ENCODE measurements at regions not wholly inside any gene's neighbourhood (a gene's known extent, or its start where the extent isn't known, plus 50 kb on each side); places are given as distances from the start of the nearest gene placed in this dataset.

DNA sequence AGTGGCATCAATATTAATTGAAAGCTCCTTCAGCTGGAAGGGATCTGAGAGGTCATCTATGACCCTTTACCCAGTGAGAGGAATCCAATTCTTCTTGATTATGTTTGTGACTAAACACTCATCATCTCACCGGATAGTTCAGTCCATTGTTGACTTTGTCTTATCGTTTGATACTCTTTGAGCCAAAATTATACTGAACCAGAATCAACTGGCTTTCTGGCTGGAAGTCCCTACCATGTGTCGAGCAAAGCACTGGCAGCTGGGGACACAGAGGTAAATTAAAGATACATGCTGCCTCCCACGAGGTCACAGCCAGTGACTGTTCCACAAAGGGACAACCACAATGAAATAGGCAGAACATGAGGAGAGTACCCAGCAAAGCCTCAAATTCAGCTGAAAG lies 91.4 kb upstream of the FHL2 start:
- peaks cover 5% of the 10 kb centered on the region for H3K9me3 Mint-ChIP-seq
- H3K27me3 Mint-ChIP-seq (ENCODE audit: low read depth) = peaks cover 9% of the 10 kb centered on the region
- H3K27ac Mint-ChIP-seq (ENCODE audit: unreplicated experiment) = no peak overlapping the region
- H3K4me1 Mint-ChIP-seq = no peaks in the 10 kb centered on the region
- DNase-seq (ENCODE audit: low read depth, low spot score) = no peak
- TF ChIP-seq, protein P1, sequence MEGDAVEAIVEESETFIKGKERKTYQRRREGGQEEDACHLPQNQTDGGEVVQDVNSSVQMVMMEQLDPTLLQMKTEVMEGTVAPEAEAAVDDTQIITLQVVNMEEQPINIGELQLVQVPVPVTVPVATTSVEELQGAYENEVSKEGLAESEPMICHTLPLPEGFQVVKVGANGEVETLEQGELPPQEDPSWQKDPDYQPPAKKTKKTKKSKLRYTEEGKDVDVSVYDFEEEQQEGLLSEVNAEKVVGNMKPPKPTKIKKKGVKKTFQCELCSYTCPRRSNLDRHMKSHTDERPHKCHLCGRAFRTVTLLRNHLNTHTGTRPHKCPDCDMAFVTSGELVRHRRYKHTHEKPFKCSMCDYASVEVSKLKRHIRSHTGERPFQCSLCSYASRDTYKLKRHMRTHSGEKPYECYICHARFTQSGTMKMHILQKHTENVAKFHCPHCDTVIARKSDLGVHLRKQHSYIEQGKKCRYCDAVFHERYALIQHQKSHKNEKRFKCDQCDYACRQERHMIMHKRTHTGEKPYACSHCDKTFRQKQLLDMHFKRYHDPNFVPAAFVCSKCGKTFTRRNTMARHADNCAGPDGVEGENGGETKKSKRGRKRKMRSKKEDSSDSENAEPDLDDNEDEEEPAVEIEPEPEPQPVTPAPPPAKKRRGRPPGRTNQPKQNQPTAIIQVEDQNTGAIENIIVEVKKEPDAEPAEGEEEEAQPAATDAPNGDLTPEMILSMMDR (conservative IDR thresholded peaks at IDR 0.05) = no peak
- no peak overlapping the region for H3K4me3 Mint-ChIP-seq
- H3K36me3 Mint-ChIP-seq (ENCODE audit: low read depth) = no peaks in the 10 kb centered on the region

DNA sequence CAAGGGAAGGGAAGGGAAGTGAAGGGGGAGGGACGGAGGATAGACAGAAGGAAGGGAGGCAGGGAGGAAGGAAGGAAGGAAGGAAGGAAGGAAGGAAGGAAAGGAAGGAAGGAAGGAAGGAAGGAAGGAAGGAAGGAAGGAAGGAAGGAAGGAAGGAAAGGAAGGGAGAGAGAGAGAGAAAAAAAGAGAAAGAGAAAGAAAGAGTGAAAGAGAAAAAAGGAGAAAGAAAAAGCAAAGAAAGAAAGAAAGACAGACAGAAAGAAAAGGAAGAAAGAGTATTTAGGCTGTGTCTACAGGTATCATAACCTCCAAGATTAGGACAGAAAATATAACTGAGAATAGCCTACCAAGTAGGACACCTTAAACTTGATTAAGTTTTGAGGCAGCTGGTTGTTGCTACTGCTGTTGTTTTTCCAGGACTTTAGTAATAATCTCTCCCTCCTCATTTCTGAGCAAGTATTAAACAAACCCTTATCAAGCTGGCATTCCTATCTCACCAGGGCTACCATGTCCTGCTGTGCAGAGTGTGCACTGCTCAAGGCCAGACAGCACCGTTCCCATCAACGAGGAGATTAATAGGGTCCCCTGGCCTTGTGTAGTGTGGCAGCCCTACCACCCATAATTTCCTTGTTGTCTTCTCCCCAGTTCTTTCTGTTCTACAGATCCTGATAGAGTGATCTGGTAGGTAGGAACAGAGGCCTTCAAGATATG lies 90.5 kb upstream of the FHL2 start:
- no peak for DNase-seq (ENCODE audit: low read depth, low spot score)
- Mint-ChIP-seq H3K27me3 (ENCODE audit: low read depth) (peaks cover 9% of the 10 kb centered on the region), H3K9me3 (peaks cover 5% of the 10 kb centered on the region), H3K27ac (ENCODE audit: unreplicated experiment) (no peak overlapping the region), H3K36me3 (ENCODE audit: low read depth) (no peaks in the 10 kb centered on the region), H3K4me1 (no peaks in the 10 kb centered on the region), H3K4me3 (no peak overlapping the region)
- TF ChIP-seq, protein P1 (conservative IDR thresholded peaks at IDR 0.05) = no peak

DNA sequence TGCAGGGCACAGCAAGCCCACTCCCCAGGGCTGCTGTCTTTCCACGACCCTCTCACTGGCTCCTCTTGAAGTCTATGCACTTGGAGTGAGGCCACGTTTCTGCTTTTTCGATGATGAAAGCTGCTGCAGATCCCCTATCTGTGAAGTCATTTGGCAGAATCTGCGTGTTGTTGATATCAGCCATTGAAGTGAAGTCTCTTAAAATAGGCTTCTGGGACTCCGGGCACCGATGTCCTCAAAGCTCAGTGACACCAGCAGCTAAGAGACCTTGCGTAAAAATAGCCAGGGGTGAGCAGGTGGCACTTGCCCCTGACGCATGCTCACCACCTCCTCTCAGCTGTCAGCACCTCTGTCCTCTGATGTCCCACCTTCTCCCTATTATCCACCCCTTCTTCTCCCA lies 89.4 kb upstream of the FHL2 start:
- no peak overlapping the region for H3K27ac Mint-ChIP-seq (ENCODE audit: unreplicated experiment)
- H3K4me3 Mint-ChIP-seq = no peak overlapping the region
- H3K27me3 Mint-ChIP-seq (ENCODE audit: low read depth) = peaks cover 6% of the 10 kb centered on the region
- H3K36me3 Mint-ChIP-seq (ENCODE audit: low read depth) = no peaks in the 10 kb centered on the region
- H3K9me3 Mint-ChIP-seq = peaks cover 5% of the 10 kb centered on the region
- TF ChIP-seq, protein P1 (conservative IDR thresholded peaks at IDR 0.05) = no peak
- no peaks in the 10 kb centered on the region for H3K4me1 Mint-ChIP-seq
- DNase-seq (ENCODE audit: low read depth, low spot score) = no peak

DNA sequence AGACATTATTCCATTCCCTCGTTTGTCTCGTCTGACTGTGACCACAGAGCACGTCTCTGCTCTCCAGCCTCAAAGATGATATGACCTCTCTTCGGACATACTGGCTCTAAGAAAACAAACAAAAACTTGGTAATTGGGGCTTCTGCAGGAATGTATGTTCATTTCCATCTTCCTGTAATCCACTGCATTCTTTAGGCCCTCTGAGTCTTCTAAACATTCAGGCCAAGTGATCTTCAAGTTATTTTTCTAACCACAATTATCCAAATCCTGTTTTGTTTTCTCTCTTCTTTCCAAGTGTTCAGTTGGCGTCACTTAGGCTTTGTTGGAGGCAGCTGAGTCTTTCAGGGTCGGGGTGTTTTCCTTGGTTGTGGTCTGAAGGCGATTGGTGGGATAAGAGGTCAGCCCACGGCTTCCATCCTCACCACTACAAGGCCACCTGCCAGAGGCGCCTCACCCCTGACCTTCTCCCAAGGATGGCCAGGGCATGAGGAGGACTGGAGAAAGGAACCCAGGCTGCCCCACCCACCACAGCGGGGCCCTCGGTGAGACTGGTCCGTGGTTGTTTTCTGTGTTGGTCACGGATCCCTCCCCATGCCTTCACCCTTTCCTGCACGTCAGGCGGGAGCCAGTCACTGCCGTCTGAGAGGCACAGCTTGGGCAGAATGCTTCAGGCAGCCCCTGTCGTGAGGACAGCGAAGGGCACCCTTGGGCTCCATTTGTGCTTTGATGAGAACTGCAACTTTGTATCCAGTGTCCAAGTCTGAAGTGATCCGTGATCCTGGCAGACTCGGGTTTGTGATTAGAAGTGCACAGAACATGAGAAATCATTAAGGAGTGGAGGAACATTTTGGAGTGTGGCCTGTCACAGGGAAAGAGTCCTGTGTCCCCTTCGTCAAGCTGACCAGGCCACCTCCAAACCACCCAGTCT lies 88.6 kb upstream of the FHL2 start:
- Mint-ChIP-seq H3K36me3 (ENCODE audit: low read depth) (no peaks in the 10 kb centered on the region), H3K27ac (ENCODE audit: unreplicated experiment) (no peak overlapping the region), H3K4me1 (no peaks in the 10 kb centered on the region), H3K9me3 (no peaks in the 10 kb centered on the region), H3K4me3 (no peak overlapping the region), H3K27me3 (ENCODE audit: low read depth) (peaks cover 5% of the 10 kb centered on the region)
- TF ChIP-seq, protein P1 (conservative IDR thresholded peaks at IDR 0.05) = no peak
- DNase-seq (ENCODE audit: low read depth, low spot score) = no peak

DNA sequence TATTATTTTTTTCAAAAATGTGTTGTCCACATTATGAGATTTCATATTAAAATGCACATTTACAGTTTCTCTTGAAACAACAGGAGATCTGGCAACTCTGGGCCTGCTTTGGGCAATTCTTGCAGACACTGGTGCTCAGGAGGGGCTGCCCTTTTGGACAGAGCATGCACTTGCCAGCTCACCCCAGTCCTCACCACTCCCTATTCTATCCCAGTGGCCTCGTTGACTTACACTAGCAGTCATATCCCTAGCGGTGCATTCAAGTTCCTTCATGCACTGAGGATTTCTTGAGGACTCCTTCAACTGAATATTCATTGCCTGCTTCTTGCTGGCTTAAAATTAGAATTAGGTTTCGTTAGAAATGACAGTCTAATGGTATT lies 87.9 kb upstream of the FHL2 start:
- no peaks in the 10 kb centered on the region for H3K9me3 Mint-ChIP-seq

More for the DNA sequence above, 87.9 kb upstream of the FHL2 start:
- no peaks in the 10 kb centered on the region for H3K36me3 Mint-ChIP-seq (ENCODE audit: low read depth)
- H3K4me1 Mint-ChIP-seq = no peaks in the 10 kb centered on the region
- DNase-seq (ENCODE audit: low read depth, low spot score) = no peak
- H3K27me3 Mint-ChIP-seq (ENCODE audit: low read depth) = peaks cover 4% of the 10 kb centered on the region
- TF ChIP-seq, protein P1 (conservative IDR thresholded peaks at IDR 0.05) = no peak
- H3K27ac Mint-ChIP-seq (ENCODE audit: unreplicated experiment) = no peak overlapping the region
- H3K4me3 Mint-ChIP-seq = no peak overlapping the region
